Breast epithelium (tissue), 3 donors: ENCODE measurements at regions not wholly inside any gene's neighbourhood (a gene's known extent, or its start where the extent isn't known, plus 50 kb on each side); places are given as distances from the start of the nearest gene placed in this dataset.
"Not testable (repeated sequence)": the region's sequence is repeated elsewhere in the genome, so short reads cannot be mapped to it uniquely, and the experiment has no call there.

ENCODE experiments used
- POLR2A ChIP-seq: fragments of 450-650 bp; IDR thresholded peaks from one replicate; pipeline ENCODE4 v1.6.1; 2016; ENCODE audit warnings: antibody characterized with exemption, mild to moderate bottlenecking, moderate library complexity
- POLR2AphosphoS5 ChIP-seq, 3 donors: sonication (generic); formaldehyde crosslinking; IDR thresholded peaks; one replicate each; pipeline ENCODE4 v1.6.1; 2017; ENCODE audit warnings: antibody characterized with exemption in 3 of 3
- TF ChIP-seq, protein P1 (sequence below), 3 donors: fragments of 450-650 bp; IDR thresholded peaks; one replicate each; pipeline ENCODE4 v1.5.1; 2016 to 2017; ENCODE audit warnings: antibody characterized with exemption in 3 of 3, mild to moderate bottlenecking in 3 of 3, moderate library complexity in 3 of 3

GRCh38 chr17:18564099-18564448, 80.1 kb downstream of the TBC1D28 start:
- TF ChIP-seq, protein P1, sequence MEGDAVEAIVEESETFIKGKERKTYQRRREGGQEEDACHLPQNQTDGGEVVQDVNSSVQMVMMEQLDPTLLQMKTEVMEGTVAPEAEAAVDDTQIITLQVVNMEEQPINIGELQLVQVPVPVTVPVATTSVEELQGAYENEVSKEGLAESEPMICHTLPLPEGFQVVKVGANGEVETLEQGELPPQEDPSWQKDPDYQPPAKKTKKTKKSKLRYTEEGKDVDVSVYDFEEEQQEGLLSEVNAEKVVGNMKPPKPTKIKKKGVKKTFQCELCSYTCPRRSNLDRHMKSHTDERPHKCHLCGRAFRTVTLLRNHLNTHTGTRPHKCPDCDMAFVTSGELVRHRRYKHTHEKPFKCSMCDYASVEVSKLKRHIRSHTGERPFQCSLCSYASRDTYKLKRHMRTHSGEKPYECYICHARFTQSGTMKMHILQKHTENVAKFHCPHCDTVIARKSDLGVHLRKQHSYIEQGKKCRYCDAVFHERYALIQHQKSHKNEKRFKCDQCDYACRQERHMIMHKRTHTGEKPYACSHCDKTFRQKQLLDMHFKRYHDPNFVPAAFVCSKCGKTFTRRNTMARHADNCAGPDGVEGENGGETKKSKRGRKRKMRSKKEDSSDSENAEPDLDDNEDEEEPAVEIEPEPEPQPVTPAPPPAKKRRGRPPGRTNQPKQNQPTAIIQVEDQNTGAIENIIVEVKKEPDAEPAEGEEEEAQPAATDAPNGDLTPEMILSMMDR (IDR thresholded peaks at IDR 0.05) = peak; percentile 24 to 65 (median 65)
- TF ChIP-seq POLR2AphosphoS5 (IDR thresholded peaks at IDR 0.05); POLR2A: not testable (repeated sequence)
